AG04450 (cell line): ENCODE measurements at regions not wholly inside any gene's neighbourhood (a gene's known extent, or its start where the extent isn't known, plus 50 kb on each side); places are given as distances from the start of the nearest gene placed in this dataset.
"Not testable (repeated sequence)": the region's sequence is repeated elsewhere in the genome, so short reads cannot be mapped to it uniquely, and the experiment has no call there.

Source experiments
- CTCF ChIA-PET: fragments of 300-600, 350-600 bp; formaldehyde crosslinking; extraction: SDS; loops from one replicate; lab custom pipeline; 2022; ENCODE audit warnings: antibody characterized with exemption, inconsistent platforms; lab: Charles Lee
- POLR2A ChIA-PET: fragments of 350-600 bp; formaldehyde crosslinking; extraction: SDS; loops from one replicate; lab custom pipeline; 2021; ENCODE audit warnings: antibody characterized with exemption, inconsistent platforms; lab: Yijun Ruan, JAX
- DNase-seq: peaks from one replicate; pipeline ENCODE4 v3.0.0-alpha.2; 2011; ENCODE audit warnings: low read depth, low spot score
- H3K27ac ChIP-seq: one replicate; pipeline ENCODE4 v1.5.1; 2012; ENCODE audit warnings: low read depth, low read length, control low read depth
- H3K27me3 ChIP-seq: one replicate; pipeline ENCODE4 v1.6.0; 2012; ENCODE audit warnings: low read length; ENCODE audit not compliant: control insufficient read depth, insufficient read depth
- H3K4me3 ChIP-seq: 2 replicates; pipeline ENCODE4 v1.5.1; 2011; ENCODE audit warnings: mild to moderate bottlenecking, low read depth, low read length, control low read depth
- H3K9me3 ChIP-seq: 2 replicates; pipeline ENCODE4 v1.5.1; 2012; ENCODE audit warnings: low read length; ENCODE audit not compliant: control insufficient read depth, insufficient read depth
- TF ChIP-seq, protein P1 (sequence below): IDR thresholded peaks from 2 replicates; pipeline ENCODE4 v1.5.1; 2011; ENCODE audit warnings: low read depth, low read length, control low read depth, inconsistent platforms

GRCh38 chr4:64814616-64815015, 405.4 kb upstream of the TECRL start:
- H3K4me3 ChIP-seq, result no peak overlapping the region
- ChIA-PET CTCF (no interaction called here), POLR2A (no interaction called here)
- H3K9me3 ChIP-seq, result no peaks in the 10 kb centered on the region
- no peak overlapping the region for H3K27ac ChIP-seq
- TF ChIP-seq, protein P1, sequence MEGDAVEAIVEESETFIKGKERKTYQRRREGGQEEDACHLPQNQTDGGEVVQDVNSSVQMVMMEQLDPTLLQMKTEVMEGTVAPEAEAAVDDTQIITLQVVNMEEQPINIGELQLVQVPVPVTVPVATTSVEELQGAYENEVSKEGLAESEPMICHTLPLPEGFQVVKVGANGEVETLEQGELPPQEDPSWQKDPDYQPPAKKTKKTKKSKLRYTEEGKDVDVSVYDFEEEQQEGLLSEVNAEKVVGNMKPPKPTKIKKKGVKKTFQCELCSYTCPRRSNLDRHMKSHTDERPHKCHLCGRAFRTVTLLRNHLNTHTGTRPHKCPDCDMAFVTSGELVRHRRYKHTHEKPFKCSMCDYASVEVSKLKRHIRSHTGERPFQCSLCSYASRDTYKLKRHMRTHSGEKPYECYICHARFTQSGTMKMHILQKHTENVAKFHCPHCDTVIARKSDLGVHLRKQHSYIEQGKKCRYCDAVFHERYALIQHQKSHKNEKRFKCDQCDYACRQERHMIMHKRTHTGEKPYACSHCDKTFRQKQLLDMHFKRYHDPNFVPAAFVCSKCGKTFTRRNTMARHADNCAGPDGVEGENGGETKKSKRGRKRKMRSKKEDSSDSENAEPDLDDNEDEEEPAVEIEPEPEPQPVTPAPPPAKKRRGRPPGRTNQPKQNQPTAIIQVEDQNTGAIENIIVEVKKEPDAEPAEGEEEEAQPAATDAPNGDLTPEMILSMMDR, result no peak
- no peak for DNase-seq
- no peaks in the 10 kb centered on the region for H3K27me3 ChIP-seq

DNA sequence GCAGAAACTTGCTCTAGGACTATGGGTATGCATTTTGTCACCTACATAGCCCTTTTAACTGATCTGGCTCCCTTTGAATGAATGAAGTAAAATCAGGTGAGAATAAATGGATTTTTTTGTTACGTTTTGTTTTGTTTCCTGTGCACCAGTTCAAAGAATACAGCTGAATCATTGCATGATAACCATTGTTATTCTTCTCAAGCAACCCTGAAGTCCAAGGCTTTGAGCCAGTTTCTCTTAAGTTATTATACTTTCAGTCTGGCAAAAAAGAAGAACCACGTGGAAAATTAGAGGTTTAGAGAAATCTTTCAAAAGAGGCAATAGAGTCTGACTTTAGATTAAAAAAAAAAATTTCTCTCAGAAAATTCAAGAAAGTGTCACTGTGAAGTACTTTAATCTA, 398.6 kb upstream of the TECRL start:
- Histone ChIP-seq H3K27me3 (no peaks in the 10 kb centered on the region), H3K4me3 (no peak overlapping the region), H3K27ac (no peak overlapping the region), H3K9me3 (no peaks in the 10 kb centered on the region)
- CTCF ChIA-PET, result no interaction called here
- TF ChIP-seq, protein P1, result no peak
- no peak for DNase-seq
- POLR2A ChIA-PET, result no interaction called here

- no peaks in the 10 kb centered on the region for H3K27me3 ChIP-seq
- TF ChIP-seq, protein P1, result no peak
- peaks cover 14% of the 10 kb centered on the region for H3K9me3 ChIP-seq
- H3K4me3 ChIP-seq, result no peak overlapping the region
- ChIA-PET POLR2A (no interaction called here), CTCF (interaction anchor here (0.6 kb wide), 1 partner anchor 1070 kb away, joined by 3 read pairs; no protein-coding TSS in a partner anchor)
- DNase-seq, result no peak
- no peak overlapping the region for H3K27ac ChIP-seq
These were observed 390.5 kb upstream of the TECRL start for GRCh38 chr4:64799751-64800150.

DNA sequence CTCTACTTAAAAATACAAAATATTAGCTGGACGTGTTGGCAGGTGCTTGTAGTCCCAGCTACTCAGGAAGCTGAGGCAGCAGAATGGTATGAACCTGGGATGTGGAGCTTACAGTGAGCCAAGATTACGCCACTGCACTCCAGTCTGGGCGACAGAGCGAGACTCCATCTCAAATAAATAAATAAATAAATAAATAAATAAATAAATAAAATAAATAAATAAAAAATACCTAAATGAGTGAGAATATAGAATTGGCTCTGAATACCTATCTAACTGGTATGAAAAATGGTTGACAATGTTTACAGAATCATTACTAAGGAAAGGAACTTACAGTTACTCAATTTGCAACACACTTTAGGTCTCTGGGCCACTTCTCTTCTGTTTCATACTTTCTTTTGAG, 389.6 kb upstream of the TECRL start:
- POLR2A ChIA-PET, CTCF ChIA-PET, DNase-seq: not testable (repeated sequence)

GRCh38 chr4:64796581-64796980, 387.3 kb upstream of the TECRL start:
- no peak overlapping the region for H3K4me3 ChIP-seq
- DNase-seq, result no peak
- POLR2A ChIA-PET, result no interaction called here
- CTCF ChIA-PET, result no interaction called here
- peaks cover 14% of the 10 kb centered on the region for H3K9me3 ChIP-seq
- no peak overlapping the region for H3K27ac ChIP-seq
- TF ChIP-seq, protein P1, result no peak
- H3K27me3 ChIP-seq, result no peaks in the 10 kb centered on the region

More for the DNA sequence above, 389.6 kb upstream of the TECRL start:
- H3K27ac ChIP-seq, H3K4me3 ChIP-seq, H3K27me3 ChIP-seq: not testable (repeated sequence)
- H3K9me3 ChIP-seq, result peaks cover 14% of the 10 kb centered on the region

DNA sequence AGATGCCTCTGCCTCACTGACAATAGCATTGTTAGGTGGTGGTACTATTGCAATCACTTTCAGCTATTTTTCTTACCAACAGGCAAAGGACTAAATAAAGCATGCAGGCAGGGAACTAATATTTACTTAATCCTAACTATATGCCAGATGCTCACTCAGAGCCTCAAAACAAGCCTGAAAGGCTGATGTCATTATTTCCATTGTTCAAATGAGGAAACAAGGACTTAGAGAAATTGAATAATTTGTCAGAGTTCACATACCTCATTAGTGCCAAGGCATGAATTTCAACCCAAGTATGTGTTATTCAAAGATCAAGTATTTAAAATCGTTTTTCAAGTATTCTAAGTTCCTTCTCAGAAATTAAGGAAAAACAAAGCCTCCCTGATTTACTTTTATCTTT, 374.9 kb upstream of the TECRL start:
- Histone ChIP-seq H3K27ac (no peak overlapping the region), H3K4me3 (no peak overlapping the region)
- CTCF ChIA-PET, result no interaction called here

More for the DNA sequence above, 374.9 kb upstream of the TECRL start:
- Histone ChIP-seq H3K9me3 (0 out of 2 replicates have a peak, but pooled peaks cover 3% of the 10 kb centered on the region), H3K27me3 (no peaks in the 10 kb centered on the region)
- TF ChIP-seq, protein P1, result no peak
- POLR2A ChIA-PET, result no interaction called here
- DNase-seq, result no peak
